ENCODE measurements at regions not wholly inside any gene's neighbourhood (a gene's known extent, or its start where the extent isn't known, plus 50 kb on each side); places are given as distances from the start of the nearest gene placed in this dataset.

DNA sequence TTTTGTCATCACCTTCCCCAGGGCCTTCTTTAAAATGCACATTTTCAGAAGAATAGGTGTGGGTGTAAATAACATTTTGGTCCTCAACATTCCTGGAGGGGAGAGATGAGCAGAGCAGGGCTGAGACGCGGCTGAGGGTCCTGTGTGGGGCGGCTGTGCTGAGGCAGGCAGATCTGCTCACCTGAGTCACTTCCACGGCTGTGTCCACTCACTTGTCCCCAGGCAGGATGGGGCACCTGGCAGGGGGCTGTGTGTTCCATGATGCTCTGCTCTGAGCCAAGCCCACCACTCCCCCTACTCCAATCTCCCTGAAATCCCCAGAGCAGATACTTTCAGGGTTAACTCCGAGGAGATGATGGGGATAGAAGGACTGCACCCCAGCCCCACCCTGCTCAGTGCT, 93.8 kb downstream of the GLRX3 start:
- DNase-seq (ENCODE audit: low read depth in 4 of 4, low spot score in 1 of 4) = no peak

DNA sequence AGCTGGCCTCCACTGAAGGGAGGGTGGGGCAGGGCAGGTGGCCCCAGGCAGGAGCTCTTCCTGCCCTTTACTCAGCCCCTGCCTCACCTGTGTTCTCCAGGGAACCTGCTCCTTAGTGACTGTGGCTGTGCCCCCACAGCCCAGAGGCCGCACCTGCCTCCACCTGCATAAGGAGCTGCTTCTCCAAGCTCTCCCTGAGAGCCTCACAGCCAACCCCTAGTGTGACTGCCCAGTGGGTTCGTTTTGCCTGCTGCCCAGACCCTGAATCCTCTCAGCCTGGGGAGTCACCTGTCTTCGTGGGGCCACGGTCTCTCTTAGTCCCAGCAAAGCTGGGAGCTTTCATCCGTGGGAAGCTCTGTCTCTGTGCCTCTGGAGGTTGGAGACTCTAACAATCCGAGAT, 94.4 kb downstream of the GLRX3 start:
- DNase-seq (ENCODE audit: low read depth in 4 of 4, low spot score in 1 of 4) = no peak

DNA sequence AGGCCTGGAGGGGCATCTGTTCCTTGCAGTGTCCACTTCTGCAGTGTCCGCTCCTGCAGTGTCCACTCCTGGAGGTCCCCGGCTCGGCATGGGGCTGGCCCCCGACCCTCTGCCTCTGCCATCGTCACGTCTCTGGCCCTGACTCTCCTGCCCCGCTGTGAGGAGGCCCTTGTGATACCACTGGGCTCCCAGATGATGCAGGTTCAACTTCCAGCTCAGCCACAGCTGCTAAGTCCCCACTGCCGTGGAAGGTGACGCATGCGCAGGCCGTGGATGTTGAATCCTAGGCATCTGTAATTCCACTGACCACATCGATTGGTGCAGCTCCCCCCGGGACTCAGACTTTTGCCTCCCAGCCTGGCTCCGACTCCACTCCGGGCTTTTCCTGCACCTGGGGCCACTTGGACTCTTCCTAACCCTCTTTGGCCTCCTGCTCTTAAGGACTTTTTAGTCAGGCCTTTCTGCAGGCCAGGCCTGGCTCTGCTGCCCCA, 95.1 kb downstream of the GLRX3 start:
- no peak for DNase-seq (ENCODE audit: low read depth in 4 of 4, low spot score in 1 of 4)

DNA sequence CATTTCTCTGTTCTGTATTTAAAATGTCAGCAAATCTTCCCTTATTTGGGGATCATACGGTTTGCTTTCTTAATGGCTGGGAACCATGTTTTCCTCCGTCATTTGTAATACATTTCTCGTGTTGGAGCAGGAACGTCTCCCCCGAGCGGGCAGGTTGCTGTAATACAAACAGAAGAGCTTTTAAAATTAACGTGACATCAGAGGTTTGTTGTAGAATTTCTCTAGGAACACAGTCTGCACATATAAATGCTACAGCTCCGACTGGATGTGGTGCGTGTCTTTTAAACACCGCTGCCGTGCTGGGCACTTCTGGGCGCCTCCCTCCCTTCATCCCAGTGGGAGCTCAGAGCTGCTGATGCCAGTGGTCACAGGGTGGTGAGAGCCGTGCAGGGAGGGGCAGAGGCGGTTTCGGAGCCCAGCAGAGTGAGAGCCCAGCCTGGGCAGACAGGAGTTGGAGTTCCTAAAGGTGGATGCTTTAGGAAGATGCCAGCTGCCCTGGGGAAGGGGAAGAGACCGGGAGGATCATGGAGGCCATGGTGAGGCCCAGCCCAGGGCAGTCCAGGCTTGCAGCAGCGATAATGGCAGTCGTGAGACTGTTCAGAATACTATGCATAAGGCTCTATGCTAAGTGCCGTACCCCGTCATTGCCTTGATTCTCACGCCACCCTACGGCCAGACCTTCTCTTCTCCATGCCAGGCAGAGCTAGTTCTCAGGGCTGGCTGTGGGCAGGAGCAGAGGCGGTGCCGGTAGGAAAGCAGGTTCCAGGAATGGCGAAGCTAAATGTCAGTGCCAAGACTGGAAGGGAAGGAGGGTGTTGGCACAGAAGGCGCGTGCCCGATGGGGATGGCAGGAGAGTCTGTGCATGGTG, 96.2 kb downstream of the GLRX3 start:
- DNase-seq (ENCODE audit: low read depth in 4 of 4, low spot score in 1 of 4) = no peak

DNA sequence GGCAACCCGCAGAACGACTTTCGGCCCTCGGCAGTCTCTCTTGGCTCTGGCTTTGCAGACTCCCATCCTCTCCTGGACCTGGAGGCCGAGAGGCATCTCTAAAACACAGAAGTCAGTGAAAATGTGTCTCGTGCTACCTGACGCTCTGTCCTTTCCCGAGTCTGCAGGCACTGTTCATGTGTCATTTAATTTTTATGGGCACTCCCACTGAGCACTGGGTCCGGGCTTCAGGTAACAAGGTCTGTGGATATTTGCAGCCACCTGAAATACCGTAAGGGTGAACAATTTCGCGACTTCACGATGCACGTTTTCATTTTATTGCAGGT, 96.8 kb downstream of the GLRX3 start:
- DNase-seq (ENCODE audit: low read depth in 4 of 4, low spot score in 1 of 4) = no peak

DNA sequence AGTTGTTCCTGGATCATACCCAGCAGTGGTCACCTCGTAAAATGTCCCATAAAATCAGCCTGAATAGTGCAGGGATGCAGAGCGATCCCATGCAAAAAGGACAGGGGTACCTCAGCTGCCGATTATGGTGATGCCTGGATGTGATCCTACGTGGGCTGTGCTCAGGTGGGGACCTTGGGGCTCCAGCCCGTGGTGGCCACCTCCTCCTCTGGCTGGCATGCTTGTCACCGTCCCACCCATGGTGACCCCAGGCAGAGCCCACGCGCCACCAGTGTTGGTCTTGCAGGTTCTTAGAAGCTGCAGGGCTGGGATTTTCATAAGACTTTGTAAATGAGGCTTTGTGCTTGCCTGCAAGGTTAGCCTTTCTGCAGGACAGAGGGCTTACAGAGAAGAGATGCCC, 97.2 kb downstream of the GLRX3 start:
- DNase-seq (ENCODE audit: low read depth in 4 of 4, low spot score in 1 of 4) = no peak

DNA sequence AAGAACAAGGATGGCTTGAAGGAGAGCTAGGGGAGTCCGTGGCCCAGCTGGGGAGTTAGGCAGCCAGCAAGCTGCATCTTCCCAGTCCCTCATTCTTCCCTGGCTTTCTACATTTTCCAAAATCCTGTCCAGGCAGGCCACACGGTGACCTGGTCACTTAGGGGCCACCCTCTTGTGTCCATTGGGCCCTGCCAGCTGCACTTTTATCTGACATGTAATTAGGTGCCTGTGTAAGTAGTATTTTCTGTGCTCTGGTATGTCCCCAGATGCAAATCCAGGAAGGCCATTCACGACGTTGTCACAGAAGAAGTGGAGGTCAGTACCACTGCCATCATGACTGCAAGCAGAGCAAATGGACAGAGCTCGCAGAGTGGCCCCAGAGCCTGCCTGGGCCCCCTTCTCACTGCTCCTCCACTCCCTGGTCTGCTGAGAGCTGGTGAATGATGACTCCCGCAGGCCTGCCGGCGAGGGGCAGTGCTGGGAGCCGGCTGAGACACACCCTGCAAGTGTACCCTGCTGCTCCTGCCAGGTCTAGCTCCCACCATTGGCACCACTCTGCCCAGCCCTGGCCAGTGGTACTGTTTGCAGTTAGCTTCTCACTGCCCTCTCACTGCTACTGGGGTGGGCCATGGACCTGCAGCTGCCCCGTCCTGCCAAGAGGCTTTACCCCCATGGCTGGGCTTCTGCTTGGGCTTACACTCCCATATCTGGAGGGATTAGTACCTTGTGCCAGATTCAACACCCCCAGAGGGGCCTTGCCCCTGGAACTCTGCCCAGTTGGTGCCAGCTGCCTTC, 98.2 kb downstream of the GLRX3 start:
- DNase-seq (ENCODE audit: low read depth in 4 of 4, low spot score in 1 of 4) = no peak

DNA sequence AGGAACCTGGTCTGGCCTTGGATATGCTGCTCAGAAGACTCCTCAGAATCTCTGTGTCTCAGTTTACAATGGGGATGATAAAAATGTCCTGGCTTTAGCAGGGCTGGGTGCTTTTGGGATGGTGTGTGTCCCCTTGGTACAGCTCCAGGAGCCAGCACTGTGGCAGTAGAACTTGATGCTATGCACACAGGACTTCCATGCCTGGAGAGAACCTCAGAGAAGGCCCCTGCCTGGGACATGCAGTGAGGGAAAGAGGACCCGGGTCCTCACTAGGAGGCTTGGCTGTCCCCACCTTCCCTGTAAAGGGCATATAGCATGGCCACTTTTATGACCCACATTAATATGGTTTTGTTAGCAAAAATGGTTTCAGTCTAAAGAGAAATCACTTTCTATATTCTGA, 100.5 kb downstream of the GLRX3 start:
- no peak for DNase-seq (ENCODE audit: low read depth in 4 of 4, low spot score in 1 of 4)

DNA sequence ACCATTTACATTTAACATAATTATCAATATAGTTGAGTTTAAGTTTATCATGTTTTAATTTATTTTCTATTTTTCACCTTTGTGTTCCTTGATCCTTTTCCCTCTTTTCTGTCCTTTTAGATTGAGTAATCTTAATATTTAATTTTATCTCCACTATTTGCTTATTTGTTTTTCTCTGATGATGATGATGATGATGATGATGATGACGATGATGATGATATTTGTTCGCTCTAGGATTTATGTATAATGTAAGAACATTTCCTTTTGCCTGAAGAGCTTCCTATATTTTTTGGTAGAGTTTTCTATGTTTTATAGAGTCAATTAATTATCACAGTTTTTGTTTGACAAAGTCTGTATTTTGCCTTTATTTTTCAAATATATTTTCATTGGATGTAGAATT, 104.2 kb downstream of the GLRX3 start:
- DNase-seq (ENCODE audit: low read depth in 4 of 4, low spot score in 1 of 4) = no peak

DNA sequence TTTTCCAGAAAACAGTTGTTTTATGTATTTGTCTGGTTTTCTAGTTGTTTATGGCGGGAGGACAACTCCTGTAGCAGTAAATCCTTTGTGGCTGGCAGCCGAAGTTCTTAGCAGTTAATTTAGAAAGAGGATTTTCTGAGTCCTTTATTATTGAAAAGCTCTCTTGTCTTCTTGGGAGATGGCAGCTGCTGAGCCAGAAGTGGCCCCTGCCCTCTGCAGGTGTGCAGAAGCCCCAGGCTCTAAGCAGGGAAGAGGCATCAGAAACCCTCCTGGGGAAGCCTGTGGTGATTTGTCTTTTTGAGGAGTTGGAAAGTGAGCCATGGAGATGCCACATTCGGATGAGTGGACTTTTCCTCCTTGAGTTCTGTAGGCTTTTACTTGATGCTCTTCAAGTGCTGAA, 106.3 kb downstream of the GLRX3 start:
- DNase-seq (ENCODE audit: low read depth in 4 of 4, low spot score in 1 of 4) = no peak

DNA sequence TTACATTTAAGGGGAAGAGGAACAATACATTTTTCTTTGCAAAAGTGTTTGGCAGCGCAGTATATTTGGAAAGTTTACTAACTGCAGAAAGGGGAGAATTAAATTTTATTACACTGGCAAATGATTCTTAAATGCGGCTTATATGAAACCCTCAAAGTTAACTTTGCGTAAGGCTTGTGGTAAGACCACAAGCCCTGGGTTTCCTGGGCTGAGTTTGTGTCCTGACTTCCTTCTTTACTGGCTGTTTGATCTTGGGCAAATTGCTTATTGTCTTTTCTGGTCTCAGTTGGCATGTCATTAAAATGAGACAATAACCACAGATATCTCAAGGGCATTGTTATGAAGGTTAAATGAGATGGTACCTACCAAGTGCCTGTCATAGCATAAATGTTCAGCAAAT, 106.8 kb downstream of the GLRX3 start:
- no peak for DNase-seq (ENCODE audit: low read depth in 4 of 4, low spot score in 1 of 4)

DNA sequence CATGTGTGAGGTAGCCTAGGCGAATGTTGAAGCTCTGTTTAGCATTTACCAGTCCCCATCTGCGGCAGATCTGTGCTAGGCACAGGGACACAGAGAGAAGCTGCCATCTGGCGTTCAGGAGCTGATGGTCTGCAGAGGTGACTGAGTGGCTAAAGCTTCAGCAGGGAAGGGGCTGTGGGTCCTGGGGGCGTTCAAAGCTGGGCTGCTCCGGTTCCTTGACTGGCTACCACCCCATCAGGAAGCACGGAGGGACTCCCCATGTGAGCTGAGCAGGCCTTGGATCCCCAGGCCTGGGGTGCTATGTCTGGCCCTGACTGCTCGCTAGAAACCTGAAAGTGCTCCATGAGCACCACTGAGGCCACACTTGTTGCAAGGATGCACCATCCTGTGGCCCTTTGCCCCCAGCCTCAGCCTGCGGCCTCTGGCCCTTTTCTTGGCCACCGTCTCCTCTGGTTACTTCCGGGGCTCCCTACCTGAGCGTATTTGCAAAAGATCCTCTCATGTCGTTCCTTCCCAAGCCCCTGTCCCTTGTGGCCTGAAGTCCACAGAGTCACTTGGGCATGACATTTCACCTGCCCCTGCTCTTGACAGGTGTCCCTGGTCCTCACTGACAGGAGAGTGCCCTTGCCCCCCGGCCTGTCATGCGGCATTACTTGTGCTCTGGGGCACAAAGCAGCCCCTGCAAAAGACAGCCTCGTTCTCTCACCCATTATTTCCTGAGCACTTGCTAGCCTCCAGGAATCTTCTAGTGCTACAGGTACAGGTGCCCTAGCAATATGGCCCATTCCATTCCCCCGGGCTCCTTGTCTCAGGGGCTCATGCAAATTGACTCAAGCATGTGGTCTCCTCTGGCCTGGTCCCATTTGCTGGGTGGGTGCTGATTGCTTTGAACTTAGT, 108.1 kb downstream of the GLRX3 start:
- DNase-seq (ENCODE audit: low read depth in 4 of 4, low spot score in 1 of 4) = no peak

DNA sequence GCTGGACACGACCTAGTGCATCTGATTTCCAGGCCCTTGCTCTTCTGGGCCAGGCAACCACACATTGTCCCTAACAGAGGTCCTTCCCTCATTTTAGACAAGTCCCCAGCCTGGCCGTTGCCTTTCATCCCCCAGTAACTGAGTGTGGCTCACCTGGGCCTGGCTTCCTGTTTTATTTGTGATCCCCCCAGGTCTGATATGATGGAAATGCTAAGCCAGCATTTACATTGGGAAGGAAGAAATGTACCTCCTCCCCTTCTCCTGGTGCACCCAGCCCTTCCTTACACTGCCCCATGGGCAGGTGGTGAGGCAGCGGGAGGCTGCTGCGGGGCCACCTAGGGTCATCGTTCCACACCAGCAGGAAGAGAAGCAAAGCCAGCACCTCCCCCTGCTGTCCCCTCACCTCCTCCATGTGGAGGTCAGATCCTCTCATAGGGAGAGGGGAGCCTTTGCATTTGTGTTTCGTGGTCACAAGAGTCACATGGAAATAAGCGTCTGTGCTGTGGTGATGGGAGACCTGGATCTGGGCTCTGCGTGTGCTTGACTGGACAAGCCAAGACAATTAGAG, 108.8 kb downstream of the GLRX3 start:
- DNase-seq (ENCODE audit: low read depth in 4 of 4, low spot score in 1 of 4) = no peak

DNA sequence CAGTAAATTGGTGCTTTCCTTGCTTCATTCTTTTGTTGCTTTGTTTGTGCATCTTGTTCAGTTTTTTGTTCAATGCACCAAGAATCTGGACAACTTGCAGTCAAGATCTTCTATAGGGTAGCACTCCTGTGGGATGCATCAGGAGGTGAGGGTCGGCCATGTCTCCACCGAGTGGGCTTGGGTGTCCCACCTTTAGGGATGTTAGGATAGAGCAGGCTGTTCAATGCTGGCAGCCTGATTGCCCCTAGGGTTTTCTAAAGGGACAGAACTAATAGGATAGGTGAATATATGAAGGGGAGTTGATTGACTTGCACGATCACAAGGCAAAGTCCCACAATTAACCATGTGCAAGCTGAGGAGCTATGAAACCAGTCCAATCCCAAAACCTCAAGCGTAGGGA, 109.9 kb downstream of the GLRX3 start:
- DNase-seq (ENCODE audit: low read depth in 4 of 4, low spot score in 1 of 4) = no peak

DNA sequence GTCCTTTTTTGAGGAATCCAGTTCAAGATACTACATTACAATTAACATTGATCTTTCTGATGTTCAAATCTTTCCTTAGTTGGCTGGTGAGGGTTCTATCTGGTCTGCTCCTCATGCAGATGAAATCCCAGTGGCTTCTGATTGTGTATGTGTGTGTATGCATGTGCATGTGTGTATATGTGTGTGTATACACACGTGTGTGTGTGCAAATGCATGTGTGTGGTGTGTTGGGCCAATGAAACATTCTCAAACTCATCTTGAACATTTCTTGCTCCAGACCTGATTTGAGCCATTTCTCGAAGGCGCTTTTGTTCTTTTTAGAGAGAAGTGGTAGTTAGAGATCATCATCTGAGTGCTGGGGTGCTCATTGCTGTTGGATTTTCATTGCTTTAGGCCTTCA, 113.9 kb downstream of the GLRX3 start:
- no peak for DNase-seq (ENCODE audit: low read depth in 4 of 4, low spot score in 1 of 4)

DNA sequence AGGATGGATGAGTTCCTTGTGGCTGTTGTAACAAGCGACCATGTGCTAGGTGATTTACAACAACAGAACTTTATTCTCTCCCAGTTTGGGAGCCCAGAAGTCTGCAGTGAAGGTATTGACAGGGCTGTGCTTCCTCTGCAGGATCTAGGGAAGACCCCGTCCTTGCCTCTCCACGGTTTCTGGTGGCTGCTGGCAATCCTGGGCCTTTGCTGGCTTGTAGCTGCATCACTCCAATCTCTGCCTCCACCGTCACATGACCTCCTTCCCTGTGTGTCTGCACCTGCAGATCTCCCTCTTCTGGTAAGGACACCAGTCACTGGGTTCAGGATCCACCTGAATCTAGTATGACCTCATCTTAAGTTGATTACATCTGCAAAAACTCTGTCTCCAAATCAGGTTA, 115.6 kb downstream of the GLRX3 start:
- DNase-seq (ENCODE audit: low read depth in 4 of 4, low spot score in 1 of 4) = no peak

DNA sequence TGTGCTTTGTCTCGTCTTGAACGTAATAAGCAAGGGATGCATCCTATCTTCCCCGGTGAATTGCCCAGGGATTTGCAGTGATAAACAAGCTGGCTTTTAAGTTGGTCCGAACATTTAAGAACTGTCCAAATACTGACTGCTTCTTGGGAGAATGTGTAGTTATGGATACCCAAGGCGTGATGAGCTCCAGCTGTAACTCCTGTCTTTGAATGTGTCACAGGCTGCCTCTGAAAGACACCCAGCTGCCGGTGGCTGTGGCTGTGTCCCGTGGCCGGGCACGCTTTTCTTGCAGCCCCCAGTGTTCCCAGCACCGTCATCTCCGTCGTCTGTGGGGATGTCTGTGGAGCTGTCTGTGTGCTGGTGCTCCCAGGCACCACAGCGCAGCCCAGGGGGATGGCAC, 118.1 kb downstream of the GLRX3 start:
- DNase-seq (ENCODE audit: low read depth in 4 of 4, low spot score in 1 of 4) = no peak

DNA sequence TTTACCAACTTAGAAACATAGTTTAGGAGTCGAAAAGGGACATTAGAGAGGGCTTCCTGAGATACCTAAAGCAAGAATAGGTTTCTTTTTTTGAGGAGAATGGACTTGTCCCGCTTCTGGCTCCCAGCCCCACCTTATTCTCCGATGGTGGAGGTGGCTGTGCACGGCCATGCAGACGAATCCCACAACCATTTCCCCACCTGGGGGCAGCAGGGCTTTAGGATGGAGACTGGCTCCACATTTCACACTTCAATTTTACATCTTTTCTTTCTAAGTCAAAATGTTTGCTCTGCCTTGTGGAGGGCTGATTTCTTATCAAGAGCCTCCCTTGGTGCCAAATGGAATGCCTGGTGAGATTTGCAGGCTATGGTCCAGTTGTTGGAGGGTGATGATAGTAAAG, 118.5 kb downstream of the GLRX3 start:
- DNase-seq (ENCODE audit: low read depth in 4 of 4, low spot score in 1 of 4) = no peak

DNA sequence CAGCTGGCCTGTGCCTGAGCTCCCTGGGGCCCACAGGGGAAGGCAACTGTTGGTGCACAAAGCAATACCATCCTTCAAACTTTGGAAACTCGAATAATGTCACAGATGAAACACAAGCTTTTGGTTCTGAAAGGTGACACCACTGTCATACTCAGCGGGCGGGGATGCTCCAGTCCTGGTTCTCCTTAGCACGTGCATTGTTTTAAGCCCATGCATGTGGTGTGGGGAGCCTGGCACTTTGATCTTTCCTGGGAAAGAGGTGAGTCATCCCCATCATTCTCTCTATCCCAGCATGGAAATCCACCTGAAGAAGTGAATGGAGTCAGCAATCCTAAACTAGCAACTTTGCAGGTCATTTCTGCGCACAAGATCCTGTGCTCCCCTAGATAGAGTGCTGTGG, 119.6 kb downstream of the GLRX3 start:
- DNase-seq (ENCODE audit: low read depth in 4 of 4, low spot score in 1 of 4) = no peak

DNA sequence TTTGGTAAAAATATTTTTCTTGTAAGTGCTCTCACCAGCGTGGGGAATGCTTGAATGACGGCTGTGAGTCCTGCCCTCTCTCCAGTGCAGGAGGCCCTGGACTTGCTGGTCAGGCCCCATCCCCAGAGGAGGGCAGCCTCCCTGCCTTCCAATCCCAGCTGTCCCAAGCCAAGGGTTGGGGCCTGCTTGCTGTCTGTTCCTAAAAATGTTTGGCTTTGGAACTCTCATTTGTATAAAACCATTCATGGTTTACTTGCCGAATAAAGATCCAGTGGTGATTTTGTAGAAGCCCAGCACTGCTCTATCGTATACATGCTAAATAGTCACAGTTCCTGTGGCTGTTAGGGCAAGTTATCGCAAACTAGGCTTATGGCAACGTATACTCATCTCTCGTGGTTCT, 121.7 kb downstream of the GLRX3 start:
- no peak for DNase-seq (ENCODE audit: low read depth in 4 of 4, low spot score in 1 of 4)

DNA sequence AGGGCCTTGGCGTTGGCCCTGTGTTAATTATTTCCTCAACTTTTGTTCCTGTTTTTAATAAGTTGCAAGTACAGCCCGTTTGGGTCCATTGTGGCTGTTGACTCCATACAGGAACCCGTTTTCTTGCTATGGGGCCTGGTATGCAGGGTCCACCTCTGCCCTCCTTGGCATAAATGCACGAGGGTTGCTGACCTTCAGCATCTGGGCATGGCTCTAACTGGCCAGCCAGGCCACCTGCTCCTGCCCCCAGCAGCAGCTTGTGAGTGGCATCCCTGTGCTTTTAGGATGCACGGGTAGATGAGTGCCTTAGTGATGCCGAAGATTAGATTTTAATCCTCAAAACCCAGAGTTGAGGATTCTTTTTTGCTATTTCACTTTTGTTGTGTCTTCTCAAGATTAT, 123.2 kb downstream of the GLRX3 start:
- no peak for DNase-seq (ENCODE audit: low read depth in 4 of 4, low spot score in 1 of 4)

Data from stimulated activated CD4-positive, alpha-beta T cell treated with anti-CD3 and anti-CD28 coated beads, Interleukin-1b, Interleukin-23, amount 100 ng/mL, for 24 hours (primary cell).